Activated naive CD4-positive, alpha-beta T cell treated with anti-CD3 and anti-CD28 coated beads for 36 hours (primary cell): ENCODE measurements at regions not wholly inside any gene's neighbourhood (a gene's known extent, or its start where the extent isn't known, plus 50 kb on each side); places are given as distances from the start of the nearest gene placed in this dataset.

Experiments used
- CTCF ChIA-PET: fragments of 350-600 bp; sonication (Branson Sonifier 250); formaldehyde crosslinking; loops from one replicate; lab custom pipeline; 2021; ENCODE audit warnings: antibody characterized with exemption; lab: Charles Lee
- DNase-seq: peaks from one replicate; pipeline ENCODE4 v3.0.0-alpha.2; 2020
- H3K27ac Mint-ChIP-seq: one replicate; pipeline ENCODE4 v1.8.0; 2021; ENCODE audit warnings: mild to moderate bottlenecking, mixed read lengths
- H3K27me3 Mint-ChIP-seq: one replicate; pipeline ENCODE4 v1.8.0; 2021; ENCODE audit warnings: low read depth, mixed read lengths
- H3K36me3 Mint-ChIP-seq: one replicate; pipeline ENCODE4 v1.8.0; 2021; ENCODE audit warnings: low read depth, mixed read lengths
- H3K4me1 Mint-ChIP-seq: one replicate; pipeline ENCODE4 v1.8.0; 2021; ENCODE audit warnings: low read depth, mixed read lengths
- H3K4me3 Mint-ChIP-seq: one replicate; pipeline ENCODE4 v1.8.0; 2021; ENCODE audit warnings: mild to moderate bottlenecking, moderate library complexity, mixed read lengths
- H3K9me3 Mint-ChIP-seq: one replicate; pipeline ENCODE4 v1.8.0; 2021; ENCODE audit warnings: mixed read lengths
- intact Hi-C: fragments of 100-400 bp; cut with micrococcal nuclease; formaldehyde crosslinking; loops from one replicate; pipeline ENCODE4 v1.15.1; 2023

GRCh38 chr3:25142609-25143355 is 285.3 kb upstream of the RARB start:
- H3K9me3 Mint-ChIP-seq: peaks cover 2% of the 10 kb centered on the region
- H3K27me3 Mint-ChIP-seq: no peaks in the 10 kb centered on the region
- H3K36me3 Mint-ChIP-seq: no peaks in the 10 kb centered on the region
- H3K4me1 Mint-ChIP-seq: no peaks in the 10 kb centered on the region
- intact Hi-C loops: no loop called here
- DNase-seq: no peak
- H3K27ac Mint-ChIP-seq: no peak overlapping the region
- no peak overlapping the region for H3K4me3 Mint-ChIP-seq
- CTCF ChIA-PET: interaction anchor here (0.6 to 0.7 kb wide), 2 partner anchors 109 to 462 kb away, joined by 3 read pairs; no protein-coding TSS in a partner anchor

GRCh38 chr3:25143356-25144025 is 284.6 kb upstream of the RARB start:
- DNase-seq: no peak
- no peak overlapping the region for H3K4me3 Mint-ChIP-seq
- H3K27me3 Mint-ChIP-seq: no peaks in the 10 kb centered on the region
- peaks cover 2% of the 10 kb centered on the region for H3K9me3 Mint-ChIP-seq
- CTCF ChIA-PET: no interaction called here
- H3K36me3 Mint-ChIP-seq: no peaks in the 10 kb centered on the region
- no peaks in the 10 kb centered on the region for H3K4me1 Mint-ChIP-seq
- no peak overlapping the region for H3K27ac Mint-ChIP-seq
- intact Hi-C loops: no loop called here

- Mint-ChIP-seq H3K9me3 (peaks cover 2% of the 10 kb centered on the region), H3K27me3 (no peaks in the 10 kb centered on the region), H3K4me3 (no peak overlapping the region), H3K4me1 (no peaks in the 10 kb centered on the region), H3K36me3 (no peaks in the 10 kb centered on the region), H3K27ac (no peak overlapping the region)
- intact Hi-C loops: no loop called here
- no peak for DNase-seq
- CTCF ChIA-PET: no interaction called here
Measured at GRCh38 chr3:25144430-25144829, 283.6 kb upstream of the RARB start.

GRCh38 chr3:25145176-25145575 is 282.9 kb upstream of the RARB start:
- H3K4me3 Mint-ChIP-seq: no peak overlapping the region
- H3K9me3 Mint-ChIP-seq: peaks cover 2% of the 10 kb centered on the region
- H3K36me3 Mint-ChIP-seq: no peaks in the 10 kb centered on the region
- intact Hi-C loops: no loop called here
- DNase-seq: no peak
- no peaks in the 10 kb centered on the region for H3K27me3 Mint-ChIP-seq
- H3K4me1 Mint-ChIP-seq: no peaks in the 10 kb centered on the region
- CTCF ChIA-PET: no interaction called here
- H3K27ac Mint-ChIP-seq: no peak overlapping the region

GRCh38 chr3:25150199-25150598 is 277.9 kb upstream of the RARB start:
- H3K4me3 Mint-ChIP-seq: no peak overlapping the region
- DNase-seq: no peak
- no peak overlapping the region for H3K27ac Mint-ChIP-seq
- no peaks in the 10 kb centered on the region for H3K27me3 Mint-ChIP-seq
- no peaks in the 10 kb centered on the region for H3K4me1 Mint-ChIP-seq
- peaks cover 2% of the 10 kb centered on the region for H3K9me3 Mint-ChIP-seq
- intact Hi-C loops: no loop called here
- CTCF ChIA-PET: no interaction called here
- H3K36me3 Mint-ChIP-seq: no peaks in the 10 kb centered on the region

GRCh38 chr3:25151281-25151902 is 276.7 kb upstream of the RARB start:
- H3K36me3 Mint-ChIP-seq: no peaks in the 10 kb centered on the region
- no peaks in the 10 kb centered on the region for H3K4me1 Mint-ChIP-seq
- H3K9me3 Mint-ChIP-seq: peaks cover 2% of the 10 kb centered on the region
- no peak for DNase-seq
- H3K27ac Mint-ChIP-seq: no peak overlapping the region
- CTCF ChIA-PET: interaction anchor here (0.6 kb wide), 1 partner anchor 638 kb away, joined by 3 read pairs; no protein-coding TSS in a partner anchor
- intact Hi-C loops: no loop called here
- no peak overlapping the region for H3K4me3 Mint-ChIP-seq
- H3K27me3 Mint-ChIP-seq: no peaks in the 10 kb centered on the region

GRCh38 chr3:25151903-25152295 is 276.2 kb upstream of the RARB start:
- Mint-ChIP-seq H3K4me3 (no peak overlapping the region), H3K27me3 (no peaks in the 10 kb centered on the region), H3K27ac (no peak overlapping the region), H3K4me1 (no peaks in the 10 kb centered on the region), H3K36me3 (no peaks in the 10 kb centered on the region), H3K9me3 (peaks cover 2% of the 10 kb centered on the region)
- DNase-seq: no peak
- CTCF ChIA-PET: no interaction called here
- intact Hi-C loops: no loop called here

- Mint-ChIP-seq H3K36me3 (no peaks in the 10 kb centered on the region), H3K27me3 (no peaks in the 10 kb centered on the region), H3K4me1 (no peaks in the 10 kb centered on the region), H3K27ac (no peak overlapping the region), H3K4me3 (no peak overlapping the region), H3K9me3 (peaks cover 2% of the 10 kb centered on the region)
- DNase-seq: no peak
- intact Hi-C loops: no loop called here
- CTCF ChIA-PET: no interaction called here
Measured at GRCh38 chr3:25153136-25153535, 274.9 kb upstream of the RARB start.

GRCh38 chr3:25153561-25153960 is 274.5 kb upstream of the RARB start:
- no peak for DNase-seq
- H3K27ac Mint-ChIP-seq: no peak overlapping the region
- H3K36me3 Mint-ChIP-seq: no peaks in the 10 kb centered on the region
- H3K27me3 Mint-ChIP-seq: no peaks in the 10 kb centered on the region
- no peak overlapping the region for H3K4me3 Mint-ChIP-seq
- H3K9me3 Mint-ChIP-seq: peaks cover 2% of the 10 kb centered on the region
- no peaks in the 10 kb centered on the region for H3K4me1 Mint-ChIP-seq
- CTCF ChIA-PET: no interaction called here
- intact Hi-C loops: no loop called here

GRCh38 chr3:25155652-25156471 is 272.2 kb upstream of the RARB start:
- CTCF ChIA-PET: no interaction called here
- no peak for DNase-seq
- no peaks in the 10 kb centered on the region for H3K4me1 Mint-ChIP-seq
- H3K4me3 Mint-ChIP-seq: no peak overlapping the region
- H3K9me3 Mint-ChIP-seq: peaks cover 2% of the 10 kb centered on the region
- intact Hi-C loops: no loop called here
- no peaks in the 10 kb centered on the region for H3K36me3 Mint-ChIP-seq
- no peak overlapping the region for H3K27ac Mint-ChIP-seq
- H3K27me3 Mint-ChIP-seq: no peaks in the 10 kb centered on the region

GRCh38 chr3:25156626-25157025 is 271.4 kb upstream of the RARB start:
- no peaks in the 10 kb centered on the region for H3K36me3 Mint-ChIP-seq
- no peak overlapping the region for H3K4me3 Mint-ChIP-seq
- no peaks in the 10 kb centered on the region for H3K4me1 Mint-ChIP-seq
- peaks cover 2% of the 10 kb centered on the region for H3K9me3 Mint-ChIP-seq
- CTCF ChIA-PET: no interaction called here
- no peaks in the 10 kb centered on the region for H3K27me3 Mint-ChIP-seq
- DNase-seq: no peak
- no peak overlapping the region for H3K27ac Mint-ChIP-seq
- intact Hi-C loops: no loop called here

GRCh38 chr3:25165306-25165705 is 262.8 kb upstream of the RARB start:
- peaks cover 2% of the 10 kb centered on the region for H3K9me3 Mint-ChIP-seq
- no peak overlapping the region for H3K4me3 Mint-ChIP-seq
- CTCF ChIA-PET: no interaction called here
- H3K27me3 Mint-ChIP-seq: no peaks in the 10 kb centered on the region
- H3K36me3 Mint-ChIP-seq: no peaks in the 10 kb centered on the region
- H3K4me1 Mint-ChIP-seq: no peaks in the 10 kb centered on the region
- DNase-seq: no peak
- no peak overlapping the region for H3K27ac Mint-ChIP-seq
- intact Hi-C loops: no loop called here
